GM12878 (cell line): ENCODE measurements at regions not wholly inside any gene's neighbourhood (a gene's known extent, or its start where the extent isn't known, plus 50 kb on each side); places are given as distances from the start of the nearest gene placed in this dataset.

Source experiments
- ATAC-seq: fragments of 200-7000 bp; cut with Tn5 transposase; 3 replicates; pipeline ENCODE4 v1.9.1; 2020; ENCODE audit warnings: mild to moderate bottlenecking, moderate library complexity
- BruUV-seq: library from RNA; stranded (reverse); fragments of 400-500 nt; replicated peaks from 2 replicates; lab custom pipeline; 2021; lab: Mats Ljungman, UMichigan
- CTCF ChIA-PET: fragments of 300-600 bp; sonication (Branson Sonifier 250); formaldehyde crosslinking; extraction: SDS; loops from one replicate; lab custom pipeline; 2021; ENCODE audit warnings: inconsistent platforms; lab: Yijun Ruan, JAX
- POLR2A ChIA-PET: fragments of 350-600 bp; formaldehyde crosslinking; extraction: SDS; loops from one replicate; lab custom pipeline; 2021; ENCODE audit warnings: inconsistent platforms; lab: Charles Lee
- RAD21 ChIA-PET: fragments of 300-600 bp; sonication (Branson Sonifier 250); formaldehyde crosslinking; loops from one replicate; lab custom pipeline; 2023; ENCODE audit warnings: antibody characterized with exemption; ENCODE audit not compliant: unreplicated experiment; lab: Charles Lee
- SMC1A ChIA-PET: fragments of 300-600 bp; sonication (Branson Sonifier 250); formaldehyde crosslinking; loops from one replicate; lab custom pipeline; 2023; ENCODE audit not compliant: unreplicated experiment, uncharacterized antibody; lab: Charles Lee
- DNase-seq: peaks from one replicate; pipeline ENCODE4 v3.0.0-alpha.2; 2011; ENCODE audit warnings: low read depth, low spot score
- FAIRE-seq: peaks from 3 replicates; lab custom pipeline; 2011; peaks lifted over from hg19 to GRCh38; lab: Jason Lieb, UNC
- H2AFZ ChIP-seq: 2 replicates; pipeline ENCODE4 v1.6.0; 2011; ENCODE audit warnings: low read depth, low read length, control low read depth; ENCODE audit not compliant: control insufficient read depth
- H3K27ac ChIP-seq: 2 replicates; pipeline ENCODE4 v1.5.1; 2011; ENCODE audit warnings: control low read depth; ENCODE audit not compliant: control insufficient read depth, insufficient read depth
- H3K27me3 ChIP-seq, 2 experiments: replicated peaks in 1 of 2; 2 replicates each; pipeline versions ENCODE4 v1.6.0 to v1.6.1; 2011; ENCODE audit warnings: low read length in 1 of 2; ENCODE audit not compliant: control insufficient read depth in 2 of 2, insufficient read depth in 2 of 2
- H3K36me3 ChIP-seq, 2 experiments: 2 replicates each; pipeline ENCODE4 v1.5.1; 2011; ENCODE audit warnings: low read length in 1 of 2; ENCODE audit not compliant: control insufficient read depth in 2 of 2, insufficient read depth in 2 of 2
- H3K4me1 ChIP-seq: 2 replicates; pipeline ENCODE4 v1.6.1; 2011; ENCODE audit warnings: mild to moderate bottlenecking, low read length, moderate library complexity, mixed read lengths; ENCODE audit not compliant: control insufficient read depth, insufficient read depth
- H3K4me2 ChIP-seq: 2 replicates; pipeline ENCODE4 v1.6.0; 2011; ENCODE audit warnings: control low read depth; ENCODE audit not compliant: control insufficient read depth, insufficient read depth
- H3K4me3 ChIP-seq: fragments of 200-600 bp; sonication (generic); 2 replicates; pipeline ENCODE4 v1.5.1; 2016
- H3K79me2 ChIP-seq: 2 replicates; pipeline ENCODE4 v1.6.0; 2011; ENCODE audit warnings: low read length; ENCODE audit not compliant: control insufficient read depth, insufficient read depth
- H3K9ac ChIP-seq: 2 replicates; pipeline ENCODE4 v1.8.0; 2011; ENCODE audit warnings: low read length, control low read depth, mixed read lengths; ENCODE audit not compliant: control insufficient read depth, insufficient read depth
- H3K9me3 ChIP-seq: replicated peaks from 3 replicates; pipeline ENCODE4 v1.5.1; 2011; ENCODE audit warnings: mild to moderate bottlenecking, low read length; ENCODE audit not compliant: control insufficient read depth, insufficient read depth
- H4K20me1 ChIP-seq: 2 replicates; pipeline ENCODE4 v1.6.0; 2011; ENCODE audit not compliant: control insufficient read depth, insufficient read depth
- ASH2L ChIP-seq: fragments of 300-600, 200-600 bp; sonication (generic); IDR thresholded peaks from 2 replicates; pipeline ENCODE4 v1.6.1; 2017; ENCODE audit warnings: low read depth, mild to moderate bottlenecking, borderline replicate concordance
- BHLHE40 ChIP-seq, 2 experiments: fragments of 450-650 bp in 1 of 2; IDR thresholded peaks; 2 replicates each; pipeline ENCODE4 v1.6.1; 2011 to 2017; ENCODE audit warnings: low read depth in 2 of 2, borderline replicate concordance in 1 of 2, improper control_type of control experiment in 1 of 2, low read length in 1 of 2, mild to moderate bottlenecking in 1 of 2
- ELK1 ChIP-seq: IDR thresholded peaks from 2 replicates; pipeline ENCODE4 v1.6.1; 2012; ENCODE audit warnings: low read depth, low read length, improper control_type of control experiment
- EP300 ChIP-seq, 2 experiments: fragments of 150-350 bp in 1 of 2; IDR thresholded peaks; 2 replicates each; pipeline ENCODE4 v1.6.1; 2011 to 2012; ENCODE audit warnings: low read depth in 2 of 2, low read length in 2 of 2, borderline replicate concordance in 1 of 2, improper control_type of control experiment in 1 of 2, inconsistent platforms in 1 of 2; ENCODE audit not compliant: control insufficient read depth in 1 of 2
- MAX ChIP-seq: IDR thresholded peaks from 2 replicates; pipeline ENCODE4 v1.6.1; 2012; ENCODE audit warnings: low read depth, low read length, improper control_type of control experiment
- MLLT1 ChIP-seq: fragments of 450-650 bp; IDR thresholded peaks from 2 replicates; pipeline ENCODE4 v1.6.1; 2016; ENCODE audit warnings: mild to moderate bottlenecking
- NFYA ChIP-seq: IDR thresholded peaks from 2 replicates; pipeline ENCODE4 v1.6.1; 2011; ENCODE audit warnings: low read depth, mild to moderate bottlenecking, low read length, improper control_type of control experiment, borderline replicate concordance
- NKRF ChIP-seq: fragments of 450-650 bp; conservative IDR thresholded peaks from 2 replicates; pipeline ENCODE4 v1.6.1; 2017; ENCODE audit warnings: mild to moderate bottlenecking, moderate library complexity
- POLR2A ChIP-seq: IDR thresholded peaks from 2 replicates; pipeline ENCODE4 v1.6.1; 2011; ENCODE audit warnings: low read depth, mild to moderate bottlenecking, low read length
- RELA ChIP-seq: fragments of 450-650 bp; IDR thresholded peaks from 2 replicates; pipeline ENCODE4 v1.8.0; 2014; ENCODE audit warnings: borderline replicate concordance; ENCODE audit not compliant: partially characterized antibody
- REST ChIP-seq: IDR thresholded peaks from 2 replicates; pipeline ENCODE4 v1.6.1; 2012; ENCODE audit warnings: mild to moderate bottlenecking, low read depth, low read length
- TAF1 ChIP-seq: IDR thresholded peaks from 2 replicates; pipeline ENCODE4 v1.6.1; 2011; ENCODE audit warnings: mild to moderate bottlenecking, low read depth, low read length, borderline replicate concordance
- WRNIP1 ChIP-seq: IDR thresholded peaks from 2 replicates; pipeline ENCODE4 v1.6.1; 2011; ENCODE audit warnings: low read depth, low read length, improper control_type of control experiment, borderline replicate concordance
- ZNF274 ChIP-seq: IDR thresholded peaks from one replicate; pipeline ENCODE4 v1.8.0; 2011; ENCODE audit not compliant: insufficient read length, insufficient read depth
- WGBS: methylation state at CpG from one replicate; pipeline ENCODE4 v1.1.6; 2016; ENCODE audit warnings: low lambda C conversion rate; ENCODE audit not compliant: insufficient replicate concordance, insufficient coverage; ENCODE audit errors: missing lambda C conversion rate; 5-methylcytosine and 5-hydroxymethylcytosine counted together
- in situ Hi-C: fragments of 300-500 bp; cut with MboI; formaldehyde crosslinking; loops from 9 replicates; pipeline ENCODE4 v1.14.3; 2018; ENCODE audit warnings: mixed read lengths
- intact Hi-C: fragments of 100-400 bp; cut with micrococcal nuclease; formaldehyde crosslinking; loops from one replicate; pipeline ENCODE4 v1.14.2; 2022; ENCODE audit not compliant: unreplicated experiment

GRCh38 chr7:68439897-68440296 lies 1158.4 kb upstream of the AUTS2 start:
- no peaks in the 10 kb centered on the region; the same call in 1 of the 3 replicates for H3K9me3 ChIP-seq
- no peaks in the 10 kb centered on the region for H3K79me2 ChIP-seq
- H2AFZ ChIP-seq: no peak overlapping the region
- no TSS peak for BruUV-seq
- ChIA-PET POLR2A (no interaction called here), RAD21 (no interaction called here), SMC1A (no interaction called here), CTCF (no interaction called here)
- H3K4me2 ChIP-seq: no peak overlapping the region
- in situ Hi-C loops (no loop called here), intact Hi-C loops (no loop called here)
- H3K9ac ChIP-seq: no peak overlapping the region
- no peaks in the 10 kb centered on the region for H3K4me1 ChIP-seq
- no peaks in the 10 kb centered on the region for H3K27me3 ChIP-seq
- no peak overlapping the region for H3K4me3 ChIP-seq
- WGBS: 38% methylated on average over 1 of the region's 1 CpG
- H3K27ac ChIP-seq: no peak overlapping the region
- ATAC-seq (no peak), DNase-seq (no peak), FAIRE-seq (no peak)
- H3K36me3 ChIP-seq: no peaks in the 10 kb centered on the region
- no peaks in the 10 kb centered on the region for H4K20me1 ChIP-seq
- TF ChIP-seq WRNIP1 (no peak), REST (no peak), POLR2A (no peak), ZNF274 (no peak), NKRF (no peak), EP300 (IDR thresholded peaks at IDR 0.05; ENCODE audit: borderline replicate concordance in 1 of 2, control insufficient read depth in 1 of 2, low read depth in 2 of 2, low read length in 2 of 2) (no peak), ELK1 (no peak), ASH2L (no peak), RELA (no peak), NFYA (no peak), BHLHE40 (IDR thresholded peaks at IDR 0.05; ENCODE audit: borderline replicate concordance in 1 of 2, low read depth in 2 of 2, low read length in 1 of 2) (no peak), TAF1 (no peak), MAX (no peak), MLLT1 (no peak)
